ENCODE measurements at regions not wholly inside any gene's neighbourhood (a gene's known extent, or its start where the extent isn't known, plus 50 kb on each side); places are given as distances from the start of the nearest gene placed in this dataset.
"Not testable (repeated sequence)": the region's sequence is repeated elsewhere in the genome, so short reads cannot be mapped to it uniquely, and the experiment has no call there.

DNA sequence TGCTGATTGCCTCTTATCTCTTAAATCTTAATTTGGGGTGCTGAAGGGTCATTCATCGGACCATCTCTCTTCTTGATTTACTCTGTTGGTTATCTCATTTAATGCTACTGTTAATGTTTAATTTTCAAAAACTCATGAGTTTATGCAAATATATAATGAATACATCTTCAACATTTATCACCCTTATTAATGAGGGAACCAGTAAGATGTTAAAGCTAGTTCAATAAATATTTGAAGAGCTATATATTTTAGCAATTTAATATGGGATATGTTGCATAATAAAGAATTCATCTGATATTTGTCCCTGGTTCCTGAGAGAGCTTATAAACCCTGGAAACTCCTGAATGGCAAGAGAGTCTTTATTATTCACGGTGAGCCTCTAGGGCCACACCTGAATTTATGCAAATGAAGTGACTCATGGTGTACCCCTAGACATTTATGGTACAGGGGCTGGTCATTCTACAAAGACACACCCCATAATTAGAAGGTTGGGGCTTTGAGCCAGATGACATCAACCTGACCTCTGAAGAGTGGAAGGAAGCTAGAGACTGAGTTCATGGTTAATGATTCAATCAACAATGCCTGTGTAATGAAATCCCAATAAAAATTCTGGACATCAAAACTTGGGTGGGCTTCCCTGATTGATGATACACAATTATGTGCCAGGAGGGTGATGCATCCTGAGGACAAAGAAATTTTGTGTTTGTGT lies 339.5 kb upstream of the ZNF608 start:
- no peak for DNase-seq (ENCODE audit: low read depth)

DNA sequence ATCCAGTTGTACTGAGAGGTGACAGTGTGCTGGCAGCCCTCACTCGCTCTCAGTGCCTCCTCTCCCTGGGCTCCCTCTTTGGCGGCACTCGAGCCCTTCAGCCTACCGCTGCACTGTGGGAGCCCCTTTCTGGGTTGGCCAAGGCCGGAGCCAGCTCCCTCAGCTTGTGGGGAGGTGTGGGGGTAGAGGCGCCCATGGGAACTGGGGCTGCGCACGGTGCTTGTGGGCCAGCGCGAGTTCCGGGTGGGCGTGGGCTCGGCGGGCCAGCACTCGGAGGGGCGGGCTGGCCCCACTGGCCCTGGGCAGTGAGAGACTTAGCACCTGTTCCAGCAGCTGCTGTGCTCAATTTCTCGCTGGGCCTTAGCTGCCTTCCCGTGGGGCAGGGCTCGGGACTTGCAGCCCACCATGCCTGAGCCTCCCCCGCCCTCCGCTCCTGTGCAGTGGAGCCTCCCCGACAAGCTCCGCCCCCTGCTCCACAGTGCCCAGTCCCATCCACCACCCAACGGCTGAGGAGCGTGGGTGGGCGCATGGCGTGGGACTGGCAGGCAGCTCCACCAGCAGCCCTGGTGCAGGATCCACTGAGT lies 342.2 kb upstream of the ZNF608 start:
- DNase-seq (ENCODE audit: low read depth): no peak

DNA sequence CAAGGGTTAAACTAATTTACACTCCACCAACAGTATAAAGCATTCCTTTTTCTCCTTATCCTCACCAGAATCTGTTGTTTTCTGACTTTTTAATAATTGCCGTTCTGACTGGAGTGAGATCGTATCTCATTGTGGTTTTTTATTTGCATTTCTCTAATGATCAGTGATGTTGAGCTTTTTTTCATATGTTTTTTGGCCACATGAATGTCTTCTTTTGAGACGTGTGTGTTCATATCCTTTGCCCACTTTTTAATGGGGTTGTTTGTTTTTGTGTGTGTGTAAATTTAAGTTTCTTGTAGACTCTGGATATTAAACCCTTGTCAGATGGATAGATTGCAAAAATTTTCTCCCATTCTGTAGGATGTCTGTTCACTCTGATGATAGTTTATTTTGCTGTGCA lies 345.7 kb upstream of the ZNF608 start:
- DNase-seq (ENCODE audit: low read depth): not testable (repeated sequence)

DNA sequence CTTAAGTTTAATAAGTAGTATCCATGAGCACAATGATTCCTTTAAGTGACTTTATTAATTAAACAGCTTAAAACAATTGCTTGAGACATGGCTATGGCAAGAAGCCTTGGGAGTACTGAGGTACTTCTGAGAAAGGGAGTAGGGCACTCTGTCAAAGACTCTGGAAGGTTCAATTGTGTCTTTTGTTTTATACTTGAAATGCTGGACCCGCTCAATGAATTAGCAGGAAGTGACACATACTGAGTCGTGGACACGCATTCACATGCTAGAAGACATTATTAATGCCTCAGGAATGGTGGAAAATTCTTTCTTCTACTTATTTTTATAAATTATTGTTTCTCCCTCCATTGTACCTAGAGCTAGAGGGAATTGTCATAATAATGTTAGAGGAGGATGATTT lies 347.3 kb upstream of the ZNF608 start:
- DNase-seq (ENCODE audit: low read depth): no peak

DNA sequence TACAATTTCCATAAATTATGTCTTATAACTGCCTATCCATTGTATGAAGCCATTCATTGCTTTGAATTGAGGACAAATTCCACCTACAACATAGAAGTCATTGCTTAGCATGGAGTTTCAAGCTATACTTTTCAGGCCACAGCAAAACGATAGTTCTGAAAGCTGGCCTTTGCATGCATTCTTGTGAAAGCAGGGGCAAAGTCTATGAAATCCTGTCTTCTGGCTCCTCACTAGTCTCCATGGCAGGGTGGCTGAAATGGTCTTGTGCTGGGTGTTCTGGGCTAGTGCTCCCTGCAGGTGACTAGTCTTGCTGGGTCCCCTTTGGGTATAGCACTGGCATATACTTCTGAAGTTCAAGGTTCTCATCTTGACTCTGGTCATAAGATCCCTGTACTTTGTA lies 353.9 kb upstream of the ZNF608 start:
- no peak for DNase-seq (ENCODE audit: low read depth)

DNA sequence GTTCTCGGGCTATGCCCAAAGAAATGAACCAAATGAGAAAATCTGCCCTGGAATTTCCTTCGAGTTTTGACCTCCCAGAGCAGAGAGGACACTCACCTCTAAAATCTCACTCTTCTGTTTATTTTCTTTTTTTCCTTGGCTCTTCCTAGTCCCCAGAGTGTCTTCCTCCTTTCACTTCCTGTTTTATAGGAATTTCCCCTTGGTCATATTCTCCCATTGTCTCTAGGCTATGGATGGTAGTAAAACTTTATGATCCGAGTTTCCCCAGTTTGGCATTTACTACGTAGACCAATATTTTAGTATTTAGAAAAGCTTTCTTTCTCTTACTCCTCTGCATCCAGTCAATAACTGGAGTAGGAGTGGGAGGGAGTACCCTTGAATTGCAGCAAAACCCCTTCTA lies 354.5 kb upstream of the ZNF608 start:
- no peak for DNase-seq (ENCODE audit: low read depth)

DNA sequence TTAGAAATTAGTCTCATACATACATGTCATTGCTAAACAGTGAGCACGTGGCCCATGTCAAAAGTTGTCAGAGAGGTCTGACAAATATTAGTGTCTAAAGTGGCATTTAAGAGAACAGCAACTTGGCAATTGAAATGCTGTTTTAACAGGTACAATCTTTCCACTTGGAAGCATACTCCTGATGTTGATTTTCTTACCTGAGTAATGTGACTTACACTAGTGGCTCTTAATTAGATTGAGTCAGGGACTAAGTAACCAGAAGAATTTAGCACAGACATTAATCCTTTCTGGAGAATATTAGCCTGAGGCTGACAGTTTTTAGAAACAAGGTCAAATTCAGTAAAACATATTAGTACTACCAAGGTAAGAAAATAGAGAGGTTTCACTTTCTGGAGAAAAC lies 357.0 kb upstream of the ZNF608 start:
- no peak for DNase-seq (ENCODE audit: low read depth)

DNA sequence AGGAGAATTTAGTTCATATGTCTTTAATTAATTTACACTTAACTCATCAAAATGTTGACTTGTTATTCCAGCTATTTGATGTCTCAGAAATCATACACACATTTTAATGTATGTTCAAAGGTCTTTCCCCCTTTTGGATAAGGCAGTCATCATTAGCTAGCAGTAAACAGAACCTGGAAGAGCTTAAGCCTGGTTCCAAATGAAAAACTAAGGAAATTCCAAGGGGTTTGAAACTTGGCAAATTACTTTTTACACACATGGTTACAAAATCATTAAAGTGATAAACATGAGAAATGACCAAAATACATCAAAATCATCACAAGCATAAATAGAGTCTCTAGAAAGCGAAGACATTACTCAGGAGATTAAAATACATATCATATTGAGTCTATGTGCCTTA lies 359.8 kb upstream of the ZNF608 start:
- no peak for DNase-seq (ENCODE audit: low read depth)

DNA sequence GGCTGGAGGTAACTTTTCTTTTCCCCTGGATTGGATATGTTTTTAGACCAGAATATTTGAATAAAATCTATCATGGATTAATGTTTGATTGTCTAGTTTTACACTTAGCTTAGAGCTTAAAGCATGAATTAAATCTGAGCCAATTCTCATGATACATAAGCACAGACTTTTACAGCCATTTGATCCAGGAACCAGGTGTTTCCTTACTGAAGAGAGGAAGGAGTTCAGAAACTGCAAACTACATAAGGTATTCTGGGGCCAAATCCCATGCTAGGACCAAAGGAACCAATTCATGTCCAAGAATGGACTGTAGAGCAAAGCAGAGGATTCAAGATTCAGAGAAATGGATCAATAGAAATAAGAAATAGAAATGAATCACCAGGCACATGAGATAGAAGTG lies 360.4 kb upstream of the ZNF608 start:
- DNase-seq (ENCODE audit: low read depth): no peak

DNA sequence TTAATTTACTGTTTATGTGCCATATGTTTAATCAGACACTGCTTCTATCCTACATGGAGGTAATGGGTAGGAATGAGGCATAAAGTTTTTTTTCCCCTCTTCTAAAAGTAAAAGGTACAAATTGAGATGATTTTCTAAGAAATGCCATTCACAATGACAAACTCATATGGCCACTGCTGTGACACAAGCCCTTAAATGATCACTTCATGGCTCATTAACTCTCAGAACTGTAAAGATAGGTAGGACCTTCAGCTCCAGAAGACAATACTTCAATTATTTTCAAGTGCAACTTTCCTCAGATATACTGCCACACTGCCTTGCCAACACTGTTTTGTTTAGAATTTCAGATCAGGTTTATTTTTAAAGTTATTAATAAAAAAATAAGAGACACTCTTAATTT lies 362.9 kb upstream of the ZNF608 start:
- DNase-seq (ENCODE audit: low read depth): no peak

DNA sequence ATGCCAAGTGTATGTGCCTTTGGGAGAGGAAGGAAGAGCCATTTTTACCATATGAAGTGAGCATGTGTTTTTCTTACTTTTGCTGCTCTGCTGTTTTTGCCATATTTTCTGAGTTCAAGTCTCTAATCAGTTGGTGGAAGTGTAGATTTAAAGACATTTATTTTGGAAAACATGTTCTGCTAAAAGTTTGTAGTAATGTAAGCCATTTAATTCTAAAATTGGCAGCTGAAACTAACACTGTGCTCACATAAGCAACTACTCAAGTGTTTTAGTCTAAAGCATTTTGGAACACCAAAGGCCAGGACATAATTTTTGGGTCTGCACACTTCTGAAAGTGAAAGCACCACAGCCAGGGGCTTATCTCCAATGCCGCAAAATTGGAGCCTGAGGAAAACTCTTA lies 363.4 kb upstream of the ZNF608 start:
- DNase-seq (ENCODE audit: low read depth): no peak

DNA sequence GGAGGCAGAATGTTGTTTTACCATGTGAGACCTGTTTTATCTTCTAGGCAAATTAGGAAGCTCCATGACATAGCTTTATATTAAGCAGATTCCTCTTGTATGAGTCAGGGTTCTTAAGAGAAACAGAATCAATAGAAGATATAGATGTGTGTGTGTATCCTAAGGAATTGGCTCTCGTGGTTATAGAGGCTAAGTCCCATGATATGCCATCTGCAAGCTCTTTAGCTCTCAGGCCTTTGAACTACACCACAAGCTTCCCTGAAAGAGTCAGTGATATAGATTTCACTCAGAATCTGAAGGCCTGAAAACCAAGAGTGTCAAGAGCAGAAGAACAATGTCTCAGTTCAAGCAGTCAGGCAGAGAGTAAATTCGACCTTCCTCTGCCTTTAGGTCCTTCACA lies 365.8 kb upstream of the ZNF608 start:
- DNase-seq (ENCODE audit: low read depth): no peak

DNA sequence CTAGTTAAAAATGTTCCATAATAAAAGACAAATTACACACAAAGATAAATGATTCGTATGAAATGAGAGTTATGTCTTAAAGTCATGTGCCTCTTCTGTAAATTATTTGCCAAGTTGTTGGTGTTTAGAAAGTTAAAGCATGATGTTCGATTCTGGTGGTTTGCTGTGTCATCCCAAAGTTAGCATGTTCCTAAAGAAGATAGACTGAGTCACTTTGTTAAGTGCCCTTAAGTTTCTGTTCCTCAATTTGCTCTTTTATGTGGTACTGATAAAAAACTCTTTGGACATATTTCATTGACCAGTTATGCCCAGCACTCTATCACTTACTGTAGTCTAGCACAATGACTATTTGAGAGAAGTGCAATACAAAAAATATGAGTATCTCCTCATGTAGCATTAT lies 366.9 kb upstream of the ZNF608 start:
- no peak for DNase-seq (ENCODE audit: low read depth)

DNA sequence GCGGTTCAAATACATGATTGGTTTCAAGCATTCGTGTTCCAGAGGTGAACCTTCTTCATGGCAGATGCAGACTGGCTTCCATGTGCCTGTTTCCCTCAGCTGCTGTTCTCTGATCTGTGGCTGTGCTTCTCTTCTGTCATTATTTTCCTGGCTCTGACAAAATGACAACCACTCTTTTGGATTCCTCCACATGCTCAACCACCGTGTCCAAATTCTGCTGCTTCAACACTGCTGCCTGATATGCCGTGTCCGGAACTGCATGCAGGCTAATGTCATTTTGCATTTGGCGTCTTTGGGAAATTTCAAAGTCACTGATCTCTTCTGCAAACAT lies 368.7 kb upstream of the ZNF608 start:
- DNase-seq (ENCODE audit: low read depth): no peak

DNA sequence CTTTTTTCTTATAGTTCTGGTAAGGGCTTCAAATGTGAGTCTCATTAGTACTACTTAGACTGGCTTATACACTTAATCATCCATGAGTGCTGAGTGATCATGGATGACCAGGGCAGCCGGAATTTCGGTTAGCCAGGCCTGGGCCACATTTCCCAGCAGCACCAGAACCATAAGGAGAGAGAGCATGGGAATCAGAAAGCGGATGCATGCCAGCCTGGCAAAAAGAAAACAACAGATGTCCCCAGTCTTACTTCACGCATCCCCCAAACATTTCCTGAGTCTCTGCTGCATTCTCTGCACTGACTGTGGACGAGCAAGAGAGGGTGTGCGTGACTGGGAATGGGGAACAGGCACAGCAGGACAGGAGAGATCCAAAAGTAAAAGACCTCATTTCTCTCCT lies 371.1 kb upstream of the ZNF608 start:
- DNase-seq (ENCODE audit: low read depth): no peak

DNA sequence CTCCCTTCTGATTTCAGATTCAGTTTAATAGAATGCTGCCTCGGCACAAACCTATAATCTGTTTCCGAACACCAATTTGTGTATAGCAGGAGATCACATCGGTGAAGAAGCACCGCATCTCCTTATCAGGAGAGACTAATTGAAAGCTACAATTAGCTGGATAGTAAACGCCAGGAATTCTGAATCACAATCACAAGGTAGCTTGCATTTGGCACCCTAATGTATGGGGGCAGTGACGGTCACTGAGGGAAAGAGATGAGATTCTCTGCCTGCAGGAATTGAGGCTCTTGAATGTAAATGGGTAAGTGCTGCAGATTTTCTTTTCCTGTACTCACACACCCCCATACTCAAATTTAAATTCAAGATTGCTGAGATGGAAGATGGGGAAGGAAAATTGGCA lies 373.6 kb upstream of the ZNF608 start:
- no peak for DNase-seq (ENCODE audit: low read depth)

DNA sequence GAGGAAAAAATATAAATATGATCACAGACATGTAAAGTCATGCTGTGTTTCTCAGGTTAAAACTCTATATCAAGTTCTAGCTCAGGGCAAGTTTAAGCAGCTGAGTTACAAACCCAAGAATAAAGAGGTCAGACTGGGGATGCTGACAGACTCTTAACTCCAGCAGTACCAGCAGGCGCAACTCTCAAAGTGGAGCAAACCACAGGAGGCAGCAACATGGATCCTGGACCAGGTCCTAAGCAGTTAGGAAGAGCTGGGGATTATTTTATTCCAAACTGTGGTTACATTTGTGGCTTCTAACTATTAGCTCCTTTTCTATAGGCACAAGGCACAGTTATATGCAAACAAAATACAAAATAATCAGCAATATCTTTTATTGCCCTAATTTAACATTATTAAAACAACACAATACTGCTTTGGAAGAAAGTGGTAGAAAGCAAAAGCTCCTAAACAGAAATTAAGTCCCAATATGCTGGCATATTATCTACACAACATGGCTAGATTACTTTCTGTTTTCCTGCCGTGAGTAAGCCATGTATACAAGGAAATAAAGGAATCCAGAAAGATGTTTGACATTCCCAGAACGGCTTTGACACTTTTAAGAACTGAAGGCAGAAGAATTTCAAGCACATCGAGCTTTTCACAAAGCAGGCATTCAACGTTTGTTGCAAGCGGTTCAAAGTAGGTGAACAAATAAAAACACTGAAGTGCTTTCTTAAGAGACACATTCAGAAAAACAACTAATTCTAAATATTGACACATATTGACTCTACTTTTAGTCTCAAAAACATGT lies 378.8 kb upstream of the ZNF608 start:
- DNase-seq (ENCODE audit: low read depth): no peak

DNA sequence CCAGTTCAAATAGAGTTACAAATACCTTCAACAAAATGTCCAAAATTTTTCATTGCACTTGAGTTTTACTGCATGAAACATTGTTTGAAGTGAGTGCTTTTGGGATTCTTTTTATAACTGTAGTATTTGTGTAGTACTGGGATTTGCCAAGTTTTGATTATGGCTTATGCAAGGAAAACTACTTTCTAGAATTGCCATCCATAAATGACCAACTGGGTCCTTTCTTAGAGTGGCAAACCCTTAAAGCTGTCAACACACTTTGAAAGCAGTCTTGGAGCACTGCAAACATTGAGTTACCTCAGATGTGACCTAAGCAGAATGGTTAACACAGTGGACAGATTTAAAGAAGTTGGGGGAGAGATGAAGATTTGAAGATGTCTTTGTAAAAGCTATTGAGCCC lies 379.6 kb upstream of the ZNF608 start:
- no peak for DNase-seq (ENCODE audit: low read depth)

DNA sequence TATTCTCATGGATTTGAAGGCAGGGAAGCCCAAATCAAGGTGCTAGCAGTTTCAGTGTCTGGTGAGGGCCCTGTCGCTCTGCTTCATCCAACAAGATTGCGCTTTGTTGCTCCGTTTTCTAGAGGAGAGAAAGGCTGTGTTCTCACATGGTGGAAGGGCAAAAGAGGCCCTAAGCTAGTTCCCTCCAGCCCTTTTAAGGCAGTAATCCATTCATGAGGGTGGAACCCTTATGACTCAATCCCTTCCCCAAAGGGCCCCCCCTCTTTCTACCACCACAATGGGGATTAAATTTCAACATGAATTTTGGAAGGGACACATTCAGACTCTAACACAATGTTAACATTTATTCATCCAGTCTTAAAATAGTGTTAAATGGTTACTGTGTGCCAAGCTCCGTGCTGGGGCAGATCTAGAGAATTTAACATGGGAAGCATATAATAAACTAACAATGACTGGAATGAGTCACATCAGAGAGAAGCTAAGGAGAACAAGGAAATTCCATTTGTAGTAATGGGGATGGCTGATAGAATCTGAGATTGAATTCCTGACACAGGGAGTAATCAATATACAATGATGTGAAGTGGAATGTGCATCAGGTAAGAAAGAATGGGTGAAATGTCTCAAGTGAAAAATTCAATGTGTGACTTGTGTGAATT lies 382.8 kb upstream of the ZNF608 start:
- DNase-seq (ENCODE audit: low read depth): no peak

DNA sequence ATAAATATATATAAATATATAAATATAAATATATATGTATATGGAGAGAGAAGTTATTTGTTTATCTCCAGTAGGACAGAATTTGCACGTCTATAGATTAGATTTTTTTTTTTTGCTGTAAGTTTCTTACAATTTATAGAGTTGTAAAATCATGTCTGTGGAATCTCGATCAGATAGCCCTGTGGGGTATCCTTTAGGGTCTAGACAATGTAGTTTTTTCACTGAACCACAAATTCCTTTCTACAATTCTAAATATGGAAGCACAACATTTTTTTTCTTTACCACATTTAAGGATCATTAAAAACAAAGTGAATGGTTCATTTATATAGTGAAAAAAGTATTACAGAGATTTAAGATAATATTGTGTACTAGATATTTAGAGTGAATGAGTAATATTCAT lies 384.2 kb upstream of the ZNF608 start:
- no peak for DNase-seq (ENCODE audit: low read depth)

DNA sequence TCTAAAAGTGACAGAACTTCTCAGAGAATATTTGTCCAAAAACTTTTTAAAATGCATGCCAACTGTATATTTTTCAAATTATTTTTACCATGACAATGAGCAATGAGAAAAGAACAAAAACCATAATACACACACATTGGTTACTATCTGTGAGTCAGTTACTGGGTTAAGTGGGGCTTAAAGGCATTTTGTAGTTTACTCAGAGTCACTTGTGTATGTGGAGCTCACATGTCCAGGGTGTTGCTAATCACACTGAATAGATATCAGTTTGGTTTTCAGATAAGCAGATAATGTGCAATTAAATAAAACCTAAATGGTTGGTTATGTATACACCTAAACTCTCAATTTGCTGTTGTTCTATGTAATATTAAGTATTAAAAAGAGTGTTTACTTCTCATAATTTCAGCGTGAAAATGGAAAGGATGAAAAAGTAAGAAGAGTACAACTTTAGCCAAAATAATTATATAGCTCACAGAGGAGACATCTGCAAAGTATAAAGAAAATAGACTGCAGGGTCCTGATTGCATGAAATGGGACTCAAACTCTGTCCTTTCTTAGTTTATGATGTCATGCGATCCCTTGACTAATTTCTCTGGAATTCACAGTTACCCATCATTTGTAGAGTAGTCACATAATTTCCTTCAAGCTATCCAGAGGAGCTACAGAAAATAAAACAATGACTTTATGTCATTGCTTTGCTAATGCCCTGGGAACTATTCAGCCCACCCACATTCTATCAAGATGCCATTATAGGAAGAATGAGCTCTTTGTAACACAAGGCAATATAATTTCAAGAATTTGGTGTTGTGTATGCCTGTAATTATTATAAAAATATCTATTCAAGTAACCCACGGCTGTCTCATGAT lies 388.0 kb upstream of the ZNF608 start:
- DNase-seq (ENCODE audit: low read depth): no peak

DNA sequence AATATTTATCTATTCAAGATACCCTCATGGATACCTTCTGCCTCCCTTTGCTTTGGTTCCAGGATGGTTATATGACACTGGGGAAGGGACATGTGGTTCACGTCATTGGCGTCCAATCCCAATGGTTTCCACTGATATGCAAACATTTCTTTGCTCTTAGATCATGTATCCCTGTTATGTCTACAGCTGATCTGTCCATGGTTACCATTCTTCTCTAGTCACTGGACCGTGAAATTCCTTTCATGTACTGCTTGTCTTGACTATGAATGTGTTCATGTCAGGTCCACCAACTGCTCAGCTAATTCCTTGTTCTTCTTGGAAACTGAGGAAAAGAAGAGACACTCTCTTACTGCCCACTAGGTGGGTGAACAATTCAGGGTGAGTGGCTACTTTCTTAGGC lies 391.1 kb upstream of the ZNF608 start:
- no peak for DNase-seq (ENCODE audit: low read depth)

Measured in activated T-helper 9 cell treated with anti-CD3 and anti-CD28 coated beads, Interleukin-2, amount 50 U/mL, for 16 hours (primary cell).